HL-60 (cell line): ENCODE measurements at regions not wholly inside any gene's neighbourhood (a gene's known extent, or its start where the extent isn't known, plus 50 kb on each side); places are given as distances from the start of the nearest gene placed in this dataset.

Experiments
- CTCF ChIP-seq: IDR thresholded peaks from one replicate; pipeline ENCODE4 v1.5.1; 2011; ENCODE audit warnings: low read length, control low read depth, inconsistent platforms; ENCODE audit not compliant: insufficient read depth
- GABPA ChIP-seq: IDR thresholded peaks from 2 replicates; pipeline ENCODE4 v1.6.1; 2012; ENCODE audit warnings: low read depth
- POLR2AphosphoS5 ChIP-seq: IDR thresholded peaks from 2 replicates; pipeline ENCODE4 v1.6.1; 2012; ENCODE audit warnings: low read depth
- REST ChIP-seq: IDR thresholded peaks from 2 replicates; pipeline ENCODE4 v1.6.1; 2012; ENCODE audit warnings: low read depth; ENCODE audit not compliant: insufficient replicate concordance
- SPI1 ChIP-seq: IDR thresholded peaks from 2 replicates; pipeline ENCODE4 v1.6.1; 2012; ENCODE audit warnings: low read depth, mild to moderate bottlenecking, borderline replicate concordance

GRCh38 chr11:112454841-112455240 lies 194.2 kb upstream of the PLET1 start:
- no peak for TF ChIP-seq CTCF
- TF ChIP-seq POLR2AphosphoS5, result no peak
- no peak for TF ChIP-seq SPI1
- no peak for TF ChIP-seq REST
- TF ChIP-seq GABPA, result no peak
